GM13976 (cell line): ENCODE measurements at regions not wholly inside any gene's neighbourhood (a gene's known extent, or its start where the extent isn't known, plus 50 kb on each side); places are given as distances from the start of the nearest gene placed in this dataset.
A peak's percentile ranks its signal among the peaks of the same experiment; 100 is the strongest.
"Not testable (repeated sequence)": the region's sequence is repeated elsewhere in the genome, so short reads cannot be mapped to it uniquely, and the experiment has no call there.

ENCODE experiments used
- DNase-seq: peaks from one replicate; pipeline ENCODE4 v3.0.0; 2012; ENCODE audit warnings: low spot score
- in situ Hi-C: fragments of 300-500 bp; cut with MboI; formaldehyde crosslinking; loops from one replicate; pipeline ENCODE4 v1.12.0; 2022; ENCODE audit warnings: low sequenced_read_pairs, mixed read lengths, inconsistent platforms; ENCODE audit not compliant: unreplicated experiment
- TF ChIP-seq, protein P1 (sequence below): IDR thresholded peaks from 2 replicates; pipeline ENCODE4 v1.5.1; 2012; ENCODE audit warnings: borderline replicate concordance, mild to moderate bottlenecking; ENCODE audit not compliant: insufficient read depth; ENCODE audit errors: extremely low read depth, missing control alignments, control extremely low read depth

DNA sequence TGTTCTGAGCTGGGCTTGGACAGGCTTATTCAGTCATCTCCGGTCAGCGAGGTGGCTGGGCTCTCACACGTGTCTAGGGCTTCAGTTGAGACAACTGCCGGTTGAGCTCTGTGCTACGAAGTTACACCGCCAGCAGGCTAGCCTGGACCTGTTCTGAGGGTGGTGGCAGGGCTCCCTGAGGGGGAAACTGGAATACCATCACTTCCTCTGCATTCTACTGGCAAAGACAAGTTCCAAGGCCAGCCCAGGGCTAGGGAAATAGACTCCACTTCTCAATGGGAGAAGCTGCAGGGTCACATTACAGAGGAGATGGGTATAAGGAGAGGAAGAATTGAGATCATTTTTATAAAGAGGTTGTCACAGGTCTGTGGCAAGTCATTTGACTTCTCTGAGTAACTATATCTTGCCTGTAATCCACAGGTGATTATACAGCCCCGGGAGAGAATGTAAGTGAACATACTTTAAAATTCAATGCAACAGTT is 106.8 kb upstream of the IL12A start:
- DNase-seq, result no peak
- in situ Hi-C loops, result loop anchor here (5.0 to 25.0 kb wide), 2 partner anchors 120 to 455 kb away; no protein-coding TSS in a partner anchor

GRCh38 chr3:159882367-159882766 is 106.3 kb upstream of the IL12A start:
- in situ Hi-C loops, result loop anchor here (5.0 to 25.0 kb wide), 2 partner anchors 120 to 455 kb away; no protein-coding TSS in a partner anchor
- no peak for DNase-seq
- TF ChIP-seq, protein P1, sequence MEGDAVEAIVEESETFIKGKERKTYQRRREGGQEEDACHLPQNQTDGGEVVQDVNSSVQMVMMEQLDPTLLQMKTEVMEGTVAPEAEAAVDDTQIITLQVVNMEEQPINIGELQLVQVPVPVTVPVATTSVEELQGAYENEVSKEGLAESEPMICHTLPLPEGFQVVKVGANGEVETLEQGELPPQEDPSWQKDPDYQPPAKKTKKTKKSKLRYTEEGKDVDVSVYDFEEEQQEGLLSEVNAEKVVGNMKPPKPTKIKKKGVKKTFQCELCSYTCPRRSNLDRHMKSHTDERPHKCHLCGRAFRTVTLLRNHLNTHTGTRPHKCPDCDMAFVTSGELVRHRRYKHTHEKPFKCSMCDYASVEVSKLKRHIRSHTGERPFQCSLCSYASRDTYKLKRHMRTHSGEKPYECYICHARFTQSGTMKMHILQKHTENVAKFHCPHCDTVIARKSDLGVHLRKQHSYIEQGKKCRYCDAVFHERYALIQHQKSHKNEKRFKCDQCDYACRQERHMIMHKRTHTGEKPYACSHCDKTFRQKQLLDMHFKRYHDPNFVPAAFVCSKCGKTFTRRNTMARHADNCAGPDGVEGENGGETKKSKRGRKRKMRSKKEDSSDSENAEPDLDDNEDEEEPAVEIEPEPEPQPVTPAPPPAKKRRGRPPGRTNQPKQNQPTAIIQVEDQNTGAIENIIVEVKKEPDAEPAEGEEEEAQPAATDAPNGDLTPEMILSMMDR, result no peak

More for the DNA sequence above, 106.8 kb upstream of the IL12A start:
- TF ChIP-seq, protein P1, result no peak

- in situ Hi-C loops, result loop anchor here (5.0 to 25.0 kb wide), 2 partner anchors 119 to 454 kb away; no protein-coding TSS in a partner anchor
- TF ChIP-seq, protein P1, result no peak
- DNase-seq, result no peak
Observed at GRCh38 chr3:159882790-159883779, 105.5 kb upstream of the IL12A start.

DNA sequence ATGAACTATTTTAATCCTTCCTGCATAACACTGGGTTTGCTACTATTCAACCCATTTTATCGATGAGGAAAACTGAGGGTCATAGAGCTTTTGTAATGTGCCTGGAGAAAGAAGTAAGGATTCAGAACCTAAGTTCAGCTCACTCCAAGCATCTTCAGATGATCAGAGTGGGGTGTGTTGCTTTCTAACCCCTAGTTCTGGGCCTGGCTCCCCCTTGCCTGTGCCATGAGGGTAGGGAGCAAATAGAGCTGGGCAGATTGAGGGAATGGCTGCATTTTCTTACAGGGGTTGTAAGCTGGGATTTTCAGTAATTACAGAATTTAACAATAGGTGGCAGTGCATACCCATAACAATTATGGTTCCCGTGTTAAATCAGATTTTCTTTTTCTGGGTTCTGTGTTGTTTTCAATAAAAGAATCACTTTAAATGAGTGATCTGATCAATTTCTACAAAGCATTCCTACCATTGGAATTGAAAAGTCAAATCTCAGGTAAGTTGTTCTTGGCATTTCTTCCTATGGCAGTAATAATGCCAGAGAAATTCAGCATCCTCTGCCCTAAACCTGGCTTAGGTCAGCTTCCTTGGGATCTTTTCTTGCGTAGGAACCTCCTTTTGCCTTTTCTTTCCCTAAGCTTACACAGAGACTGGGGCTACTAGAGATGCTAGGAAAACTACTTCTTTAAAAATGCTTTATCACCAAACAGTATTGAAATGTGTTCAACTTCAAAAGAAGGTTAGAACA is 103.8 kb upstream of the IL12A start:
- TF ChIP-seq, protein P1, result peak; percentile 29
- in situ Hi-C loops, result loop anchor here (5.0 to 25.0 kb wide), 2 partner anchors 117 to 452 kb away; no protein-coding TSS in a partner anchor
- DNase-seq, result peak; percentile 57

DNA sequence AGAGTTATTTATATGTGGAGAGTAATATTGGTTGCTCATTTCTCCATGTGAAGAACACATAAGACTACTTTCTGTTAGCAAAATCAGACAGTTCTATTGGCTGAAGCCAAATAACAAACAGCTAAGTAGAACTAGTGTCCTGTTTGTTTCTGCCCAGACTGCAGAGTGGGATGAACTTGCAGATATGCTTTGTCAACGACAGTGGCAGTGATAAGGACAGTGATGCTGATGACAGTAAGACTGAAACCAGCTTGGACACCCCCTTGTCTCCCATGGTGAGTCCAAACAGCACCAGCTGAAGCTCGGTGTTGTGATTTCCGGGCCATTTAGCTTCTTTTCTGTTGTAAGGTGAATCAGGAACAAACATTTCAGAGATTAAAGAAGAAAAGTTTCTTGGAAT is 102.6 kb upstream of the IL12A start:
- TF ChIP-seq, protein P1, result no peak
- in situ Hi-C loops, result loop anchor here (25.0 kb wide), 1 partner anchor 451 kb away; no protein-coding TSS in a partner anchor
- DNase-seq, result no peak

DNA sequence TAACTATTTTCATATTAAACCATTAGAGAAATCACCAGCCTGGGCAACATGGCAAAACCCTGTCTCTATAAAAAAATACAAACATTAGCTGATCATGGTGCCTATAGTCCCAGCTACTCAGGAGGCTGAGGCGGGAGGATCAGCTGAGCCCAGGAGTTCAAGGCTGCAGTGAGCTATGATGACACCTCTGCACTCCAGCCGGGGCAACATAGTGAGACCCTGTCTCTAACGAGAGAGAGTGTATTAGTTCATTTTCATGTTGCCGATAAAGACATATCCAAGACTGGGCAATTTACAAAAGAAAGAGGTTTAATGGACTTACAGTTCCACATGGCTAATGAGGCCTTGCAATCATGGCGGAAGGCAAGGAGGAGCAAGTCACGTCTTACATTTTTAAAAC is 102.1 kb upstream of the IL12A start:
- in situ Hi-C loops, result loop anchor here (25.0 kb wide), 1 partner anchor 451 kb away; no protein-coding TSS in a partner anchor
- DNase-seq, result not testable (repeated sequence)

GRCh38 chr3:159887168-159887567 is 101.5 kb upstream of the IL12A start:
- no peak for DNase-seq
- in situ Hi-C loops, result loop anchor here (25.0 kb wide), 1 partner anchor 450 kb away; no protein-coding TSS in a partner anchor
- TF ChIP-seq, protein P1, result no peak
